Activated naive CD8-positive, alpha-beta T cell treated with anti-CD3 and anti-CD28 coated beads, Interleukin-2, amount 10 ng/mL, durations not matched to agents 7 days and 5 days (primary cell): ENCODE measurements at regions not wholly inside any gene's neighbourhood (a gene's known extent, or its start where the extent isn't known, plus 50 kb on each side); places are given as distances from the start of the nearest gene placed in this dataset.
"Not testable (repeated sequence)": the region's sequence is repeated elsewhere in the genome, so short reads cannot be mapped to it uniquely, and the experiment has no call there.

ENCODE experiments used
- ATAC-seq: fragments of 150-1000 bp; cut with Tn5 transposase; one replicate; pipeline ENCODE4 v1.10.0; 2021; ENCODE audit warnings: low read depth, moderate library complexity
- POLR2A ChIA-PET: fragments of 350-600 bp; sonication (Branson Sonifier 250); formaldehyde crosslinking; loops from one replicate; lab custom pipeline; 2021; ENCODE audit warnings: antibody characterized with exemption; lab: Charles Lee
- DNase-seq: peaks from one replicate; pipeline ENCODE4 v3.0.0; 2021
- H3K27ac Mint-ChIP-seq: one replicate; pipeline ENCODE4 v1.8.0; 2022; ENCODE audit warnings: mild to moderate bottlenecking, mixed read lengths
- H3K27me3 Mint-ChIP-seq: one replicate; pipeline ENCODE4 v1.8.0; 2022; ENCODE audit warnings: mild to moderate bottlenecking, moderate library complexity, mixed read lengths
- H3K36me3 Mint-ChIP-seq: one replicate; pipeline ENCODE4 v1.8.0; 2021; ENCODE audit warnings: mild to moderate bottlenecking, mixed read lengths
- H3K4me1 Mint-ChIP-seq: one replicate; pipeline ENCODE4 v1.8.0; 2021; ENCODE audit warnings: mixed read lengths
- H3K4me3 Mint-ChIP-seq: one replicate; pipeline ENCODE4 v1.8.0; 2022; ENCODE audit warnings: mild to moderate bottlenecking, moderate library complexity, mixed read lengths
- H3K9me3 Mint-ChIP-seq: one replicate; pipeline ENCODE4 v1.8.0; 2021; ENCODE audit warnings: mixed read lengths

- Mint-ChIP-seq H3K4me1 (no peaks in the 10 kb centered on the region), H3K27me3 (peaks cover 2% of the 10 kb centered on the region), H3K4me3 (no peak overlapping the region), H3K9me3 (peaks cover 11% of the 10 kb centered on the region), H3K27ac (no peak overlapping the region), H3K36me3 (no peaks in the 10 kb centered on the region)
- no peak for DNase-seq
- ATAC-seq = no peak
- POLR2A ChIA-PET = interaction anchor here (0.9 kb wide), 1 partner anchor 45 kb away, joined by 3 read pairs; no protein-coding TSS in a partner anchor
Observed at GRCh38 chr4:78703079-78703478, 73.1 kb upstream of the BMP2K start.

DNA sequence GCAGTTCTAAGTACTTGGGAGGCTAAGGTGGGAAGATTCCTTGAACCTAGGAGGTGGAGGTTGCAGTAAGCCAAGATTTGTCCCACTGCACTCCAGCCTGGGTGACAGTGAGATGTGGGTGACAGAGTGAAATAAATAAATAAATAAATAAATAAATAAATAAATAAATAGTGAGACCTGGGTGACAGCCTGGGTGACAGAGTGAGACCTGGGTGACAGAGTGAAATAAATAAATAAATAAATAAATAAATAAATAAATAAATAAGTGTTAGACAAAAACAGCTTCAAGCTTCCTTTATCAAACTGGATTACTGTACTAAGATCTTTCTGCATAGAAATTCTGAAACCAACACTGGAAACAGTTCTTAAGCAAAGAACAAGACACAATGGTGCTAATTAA, 71.8 kb upstream of the BMP2K start:
- Mint-ChIP-seq H3K4me3 (no peak overlapping the region), H3K27ac (no peak overlapping the region), H3K4me1 (no peaks in the 10 kb centered on the region), H3K9me3 (peaks cover 11% of the 10 kb centered on the region), H3K36me3 (no peaks in the 10 kb centered on the region), H3K27me3 (peaks cover 2% of the 10 kb centered on the region)
- POLR2A ChIA-PET = no interaction called here
- DNase-seq (no peak), ATAC-seq (no peak)

DNA sequence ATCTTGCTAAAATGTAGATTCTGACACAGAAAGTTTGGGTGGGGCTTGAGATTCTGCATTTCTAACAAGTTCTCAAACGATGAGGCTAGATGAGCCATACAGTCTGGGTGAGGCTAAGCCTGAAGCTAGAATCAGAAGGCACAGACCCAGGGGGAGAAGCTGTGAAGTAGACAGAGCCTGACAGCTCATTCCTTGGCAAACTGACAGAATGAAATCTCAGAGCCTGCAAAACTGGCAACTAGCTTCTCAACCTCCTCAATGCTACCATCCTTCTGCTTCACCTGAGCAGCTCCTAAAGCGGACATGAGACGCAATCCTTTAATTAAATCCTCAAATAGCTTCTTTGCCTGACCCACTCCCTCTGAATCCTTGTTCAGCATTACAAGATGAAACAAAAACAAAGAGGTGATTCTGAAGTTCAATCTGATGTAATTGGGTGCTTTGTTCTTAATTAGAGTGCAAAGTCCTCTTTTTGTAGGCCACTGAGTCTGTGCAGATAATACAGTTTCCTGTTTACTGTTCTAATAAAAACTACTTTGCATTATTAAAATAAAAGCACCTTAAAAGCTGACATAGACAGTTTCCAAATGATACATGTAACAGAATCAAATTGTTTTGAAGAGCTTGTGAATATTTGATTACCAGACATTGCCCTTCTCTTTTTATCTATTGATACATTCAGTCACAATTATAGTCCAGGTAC, 71.0 kb upstream of the BMP2K start:
- DNase-seq (no peak), ATAC-seq (no peak)
- peaks cover 2% of the 10 kb centered on the region for H3K27me3 Mint-ChIP-seq
- peaks cover 11% of the 10 kb centered on the region for H3K9me3 Mint-ChIP-seq
- no peak overlapping the region for H3K4me3 Mint-ChIP-seq
- no peaks in the 10 kb centered on the region for H3K36me3 Mint-ChIP-seq
- POLR2A ChIA-PET = no interaction called here
- no peaks in the 10 kb centered on the region for H3K4me1 Mint-ChIP-seq
- H3K27ac Mint-ChIP-seq = no peak overlapping the region

GRCh38 chr4:78706302-78706701, 69.8 kb upstream of the BMP2K start:
- POLR2A ChIA-PET = no interaction called here
- no peaks in the 10 kb centered on the region for H3K36me3 Mint-ChIP-seq
- H3K9me3 Mint-ChIP-seq = peaks cover 11% of the 10 kb centered on the region
- ATAC-seq = no peak
- no peak for DNase-seq
- no peaks in the 10 kb centered on the region for H3K27me3 Mint-ChIP-seq
- no peaks in the 10 kb centered on the region for H3K4me1 Mint-ChIP-seq
- no peak overlapping the region for H3K27ac Mint-ChIP-seq
- H3K4me3 Mint-ChIP-seq = no peak overlapping the region

GRCh38 chr4:78707268-78707667, 68.9 kb upstream of the BMP2K start:
- ATAC-seq (no peak), DNase-seq (no peak)
- H3K4me3 Mint-ChIP-seq = no peak overlapping the region
- H3K9me3 Mint-ChIP-seq = peaks cover 10% of the 10 kb centered on the region
- H3K27ac Mint-ChIP-seq = no peak overlapping the region
- H3K4me1 Mint-ChIP-seq = no peaks in the 10 kb centered on the region
- POLR2A ChIA-PET = no interaction called here
- H3K27me3 Mint-ChIP-seq = no peaks in the 10 kb centered on the region
- no peaks in the 10 kb centered on the region for H3K36me3 Mint-ChIP-seq

DNA sequence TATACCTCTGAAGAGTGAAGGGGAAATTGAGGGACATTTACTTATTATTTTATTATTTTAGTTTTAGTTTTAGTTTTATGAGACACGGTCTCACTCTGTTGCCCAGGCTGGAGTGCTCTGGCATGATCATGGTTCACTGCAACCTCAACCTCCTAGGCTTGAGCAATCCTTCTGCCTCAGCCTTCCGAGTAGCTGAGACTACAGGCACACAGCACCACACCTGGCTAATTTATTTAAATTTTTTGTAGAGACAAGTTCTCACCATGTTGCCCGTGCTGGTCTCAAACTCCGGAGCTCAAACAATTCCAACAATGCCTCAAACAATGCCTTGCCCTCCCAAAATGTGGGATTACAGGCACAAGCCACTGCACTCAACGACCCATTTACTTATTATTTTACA, 68.4 kb upstream of the BMP2K start:
- H3K9me3 Mint-ChIP-seq = peaks cover 5% of the 10 kb centered on the region
- ATAC-seq (no peak), DNase-seq (no peak)
- H3K27ac Mint-ChIP-seq = no peak overlapping the region
- H3K4me1 Mint-ChIP-seq = no peaks in the 10 kb centered on the region
- no peaks in the 10 kb centered on the region for H3K27me3 Mint-ChIP-seq
- H3K4me3 Mint-ChIP-seq = no peak overlapping the region
- H3K36me3 Mint-ChIP-seq = no peaks in the 10 kb centered on the region
- POLR2A ChIA-PET = no interaction called here

DNA sequence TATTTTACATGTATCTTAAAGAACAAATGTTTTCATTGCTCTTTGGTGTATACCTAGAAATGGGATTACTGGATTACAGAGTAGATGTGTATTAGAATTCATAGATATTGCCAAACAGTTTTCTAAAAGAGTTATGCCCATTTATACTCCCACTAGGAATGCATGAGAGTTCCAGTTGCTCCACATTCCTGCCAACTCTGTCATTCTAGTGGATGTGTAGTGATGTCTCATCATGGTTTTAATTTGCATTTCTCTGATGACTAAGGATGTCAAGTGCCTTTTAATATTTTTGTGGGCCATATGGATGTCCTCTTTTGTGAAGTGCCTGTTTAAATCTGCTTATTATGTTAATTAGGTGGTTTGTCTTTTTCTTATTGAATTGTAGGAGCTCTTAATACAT, 65.6 kb upstream of the BMP2K start:
- Mint-ChIP-seq H3K36me3 (no peaks in the 10 kb centered on the region), H3K9me3 (no peaks in the 10 kb centered on the region), H3K27me3 (no peaks in the 10 kb centered on the region), H3K4me1 (no peaks in the 10 kb centered on the region), H3K27ac (no peak overlapping the region), H3K4me3 (no peak overlapping the region)
- ATAC-seq = no peak
- POLR2A ChIA-PET = no interaction called here
- DNase-seq = no peak

- no peaks in the 10 kb centered on the region for H3K27me3 Mint-ChIP-seq
- ATAC-seq (no peak), DNase-seq (no peak)
- H3K36me3 Mint-ChIP-seq = no peaks in the 10 kb centered on the region
- no peaks in the 10 kb centered on the region for H3K4me1 Mint-ChIP-seq
- H3K27ac Mint-ChIP-seq = no peak overlapping the region
- no peak overlapping the region for H3K4me3 Mint-ChIP-seq
- no peaks in the 10 kb centered on the region for H3K9me3 Mint-ChIP-seq
- POLR2A ChIA-PET = no interaction called here
Observed at GRCh38 chr4:78711676-78712075, 64.5 kb upstream of the BMP2K start.

GRCh38 chr4:78714598-78714997, 61.6 kb upstream of the BMP2K start:
- H3K4me3 Mint-ChIP-seq, H3K27ac Mint-ChIP-seq: not testable (repeated sequence)

DNA sequence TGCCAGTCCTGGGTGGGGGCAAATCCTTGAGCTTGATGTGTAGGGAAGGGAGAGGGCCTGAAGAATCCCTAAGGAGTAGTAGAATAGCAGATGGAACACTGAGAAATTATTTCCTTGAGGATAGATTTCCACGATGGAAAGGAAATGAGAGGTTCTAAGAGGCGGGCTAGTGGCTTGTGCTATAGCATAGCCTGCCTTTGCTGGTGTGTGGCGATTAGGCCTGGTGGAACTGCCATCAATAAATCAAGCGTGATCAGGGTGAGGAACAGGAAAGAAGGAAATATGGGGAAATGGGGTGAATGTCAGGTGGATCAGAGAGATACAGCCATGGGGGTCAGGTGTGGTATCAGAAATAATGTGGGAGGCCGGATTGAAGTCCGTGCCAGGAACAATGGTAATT, 60.8 kb upstream of the BMP2K start:
- H3K27me3 Mint-ChIP-seq, DNase-seq, H3K9me3 Mint-ChIP-seq, H3K36me3 Mint-ChIP-seq, POLR2A ChIA-PET, ATAC-seq, H3K4me1 Mint-ChIP-seq, H3K27ac Mint-ChIP-seq, H3K4me3 Mint-ChIP-seq: not testable (repeated sequence)

More at GRCh38 chr4:78714598-78714997, 61.6 kb upstream of the BMP2K start:
- DNase-seq, ATAC-seq, POLR2A ChIA-PET, H3K36me3 Mint-ChIP-seq, H3K27me3 Mint-ChIP-seq, H3K9me3 Mint-ChIP-seq, H3K4me1 Mint-ChIP-seq: not testable (repeated sequence)

- peaks cover 15% of the 10 kb centered on the region for H3K4me1 Mint-ChIP-seq
- POLR2A ChIA-PET, H3K4me3 Mint-ChIP-seq, H3K27ac Mint-ChIP-seq, H3K36me3 Mint-ChIP-seq, H3K27me3 Mint-ChIP-seq, H3K9me3 Mint-ChIP-seq, ATAC-seq, DNase-seq: not testable (repeated sequence)
Observed at GRCh38 chr4:78717712-78718111, 58.4 kb upstream of the BMP2K start.

GRCh38 chr4:78720204-78720603, 55.9 kb upstream of the BMP2K start:
- H3K9me3 Mint-ChIP-seq = no peaks in the 10 kb centered on the region
- H3K36me3 Mint-ChIP-seq = no peaks in the 10 kb centered on the region
- peak overlapping the region; percentile 4 for H3K4me3 Mint-ChIP-seq
- peaks cover 15% of the 10 kb centered on the region for H3K4me1 Mint-ChIP-seq
- H3K27ac Mint-ChIP-seq = peak overlapping the region; percentile 6
- no peak for DNase-seq
- ATAC-seq = no peak
- POLR2A ChIA-PET = no interaction called here
- H3K27me3 Mint-ChIP-seq = no peaks in the 10 kb centered on the region

- ATAC-seq (peak; percentile 97), DNase-seq (peak; percentile 42)
- peaks cover 15% of the 10 kb centered on the region for H3K4me1 Mint-ChIP-seq
- H3K36me3 Mint-ChIP-seq = no peaks in the 10 kb centered on the region
- POLR2A ChIA-PET = interaction anchor here (1.5 kb wide), 1 partner anchor 56 kb away, joined by 4 read pairs; no protein-coding TSS in a partner anchor
- peak overlapping the region; percentile 81 for H3K27ac Mint-ChIP-seq
- H3K27me3 Mint-ChIP-seq = no peaks in the 10 kb centered on the region
- H3K9me3 Mint-ChIP-seq = no peaks in the 10 kb centered on the region
- H3K4me3 Mint-ChIP-seq = peak overlapping the region; percentile 58
Observed at GRCh38 chr4:78720994-78721677, 55.0 kb upstream of the BMP2K start.

- Mint-ChIP-seq H3K27ac (no peak overlapping the region), H3K4me1 (peaks cover 15% of the 10 kb centered on the region), H3K36me3 (no peaks in the 10 kb centered on the region), H3K27me3 (no peaks in the 10 kb centered on the region), H3K9me3 (no peaks in the 10 kb centered on the region), H3K4me3 (no peak overlapping the region)
- POLR2A ChIA-PET = interaction anchor here (1.5 kb wide), 1 partner anchor 55 kb away, joined by 4 read pairs; no protein-coding TSS in a partner anchor
- ATAC-seq (no peak), DNase-seq (no peak)
Observed at GRCh38 chr4:78721747-78722146, 54.4 kb upstream of the BMP2K start.
